Transverse colon (tissue), 3 donors: ENCODE measurements at regions not wholly inside any gene's neighbourhood (a gene's known extent, or its start where the extent isn't known, plus 50 kb on each side); places are given as distances from the start of the nearest gene placed in this dataset.

Source experiments
- CTCF ChIP-seq, 5 experiments: fragments of 200-600 bp in 3 of 5; fragments of 450-650 bp in 2 of 5; sonication (generic) in 3 of 5; IDR thresholded peaks; 1 replicate in 2 of 5; 2 replicates in 3 of 5; pipeline ENCODE4 v1.5.1; 2016 to 2017; ENCODE audit warnings: antibody characterized with exemption in 5 of 5, inconsistent platforms in 3 of 5, mild to moderate bottlenecking in 2 of 5, moderate library complexity in 1 of 5
- EP300 ChIP-seq: sonication (generic); formaldehyde crosslinking; IDR thresholded peaks from one replicate; pipeline ENCODE4 v1.6.1; 2017; ENCODE audit warnings: antibody characterized with exemption, low read depth

- TF ChIP-seq CTCF (IDR thresholded peaks at IDR 0.05) (no peak), EP300 (no peak)
These were observed 52.6 kb downstream of the CNTN3 start for GRCh38 chr3:74561881-74562280.
